ENCODE measurements at regions not wholly inside any gene's neighbourhood (a gene's known extent, or its start where the extent isn't known, plus 50 kb on each side); places are given as distances from the start of the nearest gene placed in this dataset.

DNA sequence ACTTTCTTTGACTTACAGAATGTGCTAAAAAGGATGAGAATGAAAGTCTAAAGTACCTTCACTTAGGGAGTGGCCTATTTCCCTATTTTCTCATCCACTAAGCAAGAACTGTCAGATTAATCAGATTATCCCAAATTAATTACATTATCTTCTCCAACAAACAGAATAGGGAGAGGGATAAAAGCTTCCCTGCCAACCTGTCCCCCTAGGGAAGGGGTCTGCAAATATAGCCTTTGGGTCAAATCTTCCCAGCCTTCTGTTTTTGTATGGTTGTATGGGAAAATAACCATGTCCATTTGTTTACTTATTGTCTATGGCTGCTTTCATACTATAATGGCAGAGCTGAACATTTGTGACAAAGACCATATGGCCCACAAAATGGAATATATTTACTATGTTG, 57.1 kb upstream of the USP38 start:
- H3K4me3 ChIP-seq (ENCODE audit: control insufficient read depth, low read depth, low read length) = no peak overlapping the region
- DNase-seq (ENCODE audit: low read depth) = no peak
- TF ChIP-seq, protein P1, sequence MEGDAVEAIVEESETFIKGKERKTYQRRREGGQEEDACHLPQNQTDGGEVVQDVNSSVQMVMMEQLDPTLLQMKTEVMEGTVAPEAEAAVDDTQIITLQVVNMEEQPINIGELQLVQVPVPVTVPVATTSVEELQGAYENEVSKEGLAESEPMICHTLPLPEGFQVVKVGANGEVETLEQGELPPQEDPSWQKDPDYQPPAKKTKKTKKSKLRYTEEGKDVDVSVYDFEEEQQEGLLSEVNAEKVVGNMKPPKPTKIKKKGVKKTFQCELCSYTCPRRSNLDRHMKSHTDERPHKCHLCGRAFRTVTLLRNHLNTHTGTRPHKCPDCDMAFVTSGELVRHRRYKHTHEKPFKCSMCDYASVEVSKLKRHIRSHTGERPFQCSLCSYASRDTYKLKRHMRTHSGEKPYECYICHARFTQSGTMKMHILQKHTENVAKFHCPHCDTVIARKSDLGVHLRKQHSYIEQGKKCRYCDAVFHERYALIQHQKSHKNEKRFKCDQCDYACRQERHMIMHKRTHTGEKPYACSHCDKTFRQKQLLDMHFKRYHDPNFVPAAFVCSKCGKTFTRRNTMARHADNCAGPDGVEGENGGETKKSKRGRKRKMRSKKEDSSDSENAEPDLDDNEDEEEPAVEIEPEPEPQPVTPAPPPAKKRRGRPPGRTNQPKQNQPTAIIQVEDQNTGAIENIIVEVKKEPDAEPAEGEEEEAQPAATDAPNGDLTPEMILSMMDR (IDR thresholded peaks at IDR 0.05; ENCODE audit: control insufficient read depth, insufficient read depth, low read depth, low read length, missing control alignments) = no peak

DNA sequence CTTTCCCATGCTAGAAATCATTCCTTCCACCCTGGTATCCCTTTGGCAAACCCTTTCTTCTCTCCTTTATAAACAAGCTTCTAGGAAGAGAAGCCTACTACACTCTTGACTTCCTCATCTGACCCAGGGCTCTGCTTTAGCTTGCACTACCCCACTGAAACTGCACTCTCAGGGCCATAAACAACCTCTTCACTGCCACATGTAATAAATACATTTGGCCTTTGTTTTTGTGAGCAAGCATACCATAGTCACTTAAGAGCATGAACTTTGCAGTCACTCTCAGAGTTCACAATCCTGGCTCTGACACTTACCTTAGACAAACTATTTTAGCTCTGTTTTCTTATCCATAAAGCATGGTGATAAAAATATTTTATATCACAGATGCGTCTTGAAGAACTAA, 50.7 kb upstream of the USP38 start:
- no peak overlapping the region for H3K4me3 ChIP-seq (ENCODE audit: control insufficient read depth, low read depth, low read length)
- DNase-seq (ENCODE audit: low read depth) = no peak
- TF ChIP-seq, protein P1 (IDR thresholded peaks at IDR 0.05; ENCODE audit: control insufficient read depth, insufficient read depth, low read depth, low read length, missing control alignments) = no peak
